BE2C (cell line): ENCODE measurements at regions not wholly inside any gene's neighbourhood (a gene's known extent, or its start where the extent isn't known, plus 50 kb on each side); places are given as distances from the start of the nearest gene placed in this dataset.

ENCODE experiments used
- DNase-seq: peaks from one replicate; pipeline ENCODE4 v3.0.0-alpha.2; 2020
- H3K27me3 ChIP-seq: fragments of 250-450 bp; sonication (Bioruptor Pico); 2 replicates; pipeline ENCODE4 v1.5.1; 2020; ENCODE audit warnings: mild to moderate bottlenecking
- H3K36me3 ChIP-seq: fragments of 250-450 bp; sonication (Bioruptor Pico); 2 replicates; pipeline ENCODE4 v1.5.1; 2020; ENCODE audit warnings: mild to moderate bottlenecking
- H3K4me1 ChIP-seq: fragments of 250-450 bp; sonication (Bioruptor Pico); 2 replicates; pipeline ENCODE4 v1.5.1; 2020
- H3K4me3 ChIP-seq: 2 replicates; pipeline ENCODE4 v1.5.1; 2011; ENCODE audit warnings: low read depth, low read length
- H3K9me3 ChIP-seq: fragments of 250-450 bp; sonication (Bioruptor Pico); 2 replicates; pipeline ENCODE4 v1.5.1; 2020
- TF ChIP-seq, protein P1 (sequence below): IDR thresholded peaks from 2 replicates; pipeline ENCODE4 v1.5.1; 2012; ENCODE audit warnings: mild to moderate bottlenecking, low read depth, low read length

- Histone ChIP-seq H3K27me3 (peaks cover 15% of the 10 kb centered on the region), H3K9me3 (no peaks in the 10 kb centered on the region; the same call in 1 of the 2 replicates), H3K4me1 (no peaks in the 10 kb centered on the region), H3K4me3 (no peak overlapping the region), H3K36me3 (no peaks in the 10 kb centered on the region)
- DNase-seq, result no peak
- TF ChIP-seq, protein P1, sequence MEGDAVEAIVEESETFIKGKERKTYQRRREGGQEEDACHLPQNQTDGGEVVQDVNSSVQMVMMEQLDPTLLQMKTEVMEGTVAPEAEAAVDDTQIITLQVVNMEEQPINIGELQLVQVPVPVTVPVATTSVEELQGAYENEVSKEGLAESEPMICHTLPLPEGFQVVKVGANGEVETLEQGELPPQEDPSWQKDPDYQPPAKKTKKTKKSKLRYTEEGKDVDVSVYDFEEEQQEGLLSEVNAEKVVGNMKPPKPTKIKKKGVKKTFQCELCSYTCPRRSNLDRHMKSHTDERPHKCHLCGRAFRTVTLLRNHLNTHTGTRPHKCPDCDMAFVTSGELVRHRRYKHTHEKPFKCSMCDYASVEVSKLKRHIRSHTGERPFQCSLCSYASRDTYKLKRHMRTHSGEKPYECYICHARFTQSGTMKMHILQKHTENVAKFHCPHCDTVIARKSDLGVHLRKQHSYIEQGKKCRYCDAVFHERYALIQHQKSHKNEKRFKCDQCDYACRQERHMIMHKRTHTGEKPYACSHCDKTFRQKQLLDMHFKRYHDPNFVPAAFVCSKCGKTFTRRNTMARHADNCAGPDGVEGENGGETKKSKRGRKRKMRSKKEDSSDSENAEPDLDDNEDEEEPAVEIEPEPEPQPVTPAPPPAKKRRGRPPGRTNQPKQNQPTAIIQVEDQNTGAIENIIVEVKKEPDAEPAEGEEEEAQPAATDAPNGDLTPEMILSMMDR, result no peak
Measured at GRCh38 chr13:106836186-106836802, 268.4 kb upstream of the ARGLU1 start.

GRCh38 chr13:106835477-106835876 lies 267.5 kb upstream of the ARGLU1 start:
- TF ChIP-seq, protein P1, result no peak
- Histone ChIP-seq H3K4me1 (no peaks in the 10 kb centered on the region), H3K27me3 (peaks cover 12% of the 10 kb centered on the region), H3K4me3 (no peak overlapping the region), H3K9me3 (no peaks in the 10 kb centered on the region; the same call in 1 of the 2 replicates), H3K36me3 (no peaks in the 10 kb centered on the region)
- no peak for DNase-seq

GRCh38 chr13:106821979-106822378 lies 254.0 kb upstream of the ARGLU1 start:
- no peak overlapping the region for H3K4me3 ChIP-seq
- H3K36me3 ChIP-seq, result no peaks in the 10 kb centered on the region
- no peaks in the 10 kb centered on the region for H3K9me3 ChIP-seq
- TF ChIP-seq, protein P1, result no peak
- peaks cover 6% of the 10 kb centered on the region; the same call in 1 of the 2 replicates for H3K27me3 ChIP-seq
- DNase-seq, result no peak
- no peaks in the 10 kb centered on the region for H3K4me1 ChIP-seq

- TF ChIP-seq, protein P1, result no peak
- peaks cover 12% of the 10 kb centered on the region for H3K27me3 ChIP-seq
- H3K4me3 ChIP-seq, result no peak overlapping the region
- no peak for DNase-seq
- H3K36me3 ChIP-seq, result no peaks in the 10 kb centered on the region
- H3K9me3 ChIP-seq, result no peaks in the 10 kb centered on the region
- no peaks in the 10 kb centered on the region for H3K4me1 ChIP-seq
Measured at GRCh38 chr13:106819413-106820180, 251.7 kb upstream of the ARGLU1 start.

- no peak for DNase-seq
- TF ChIP-seq, protein P1, result no peak
- no peaks in the 10 kb centered on the region for H3K9me3 ChIP-seq
- no peaks in the 10 kb centered on the region for H3K36me3 ChIP-seq
- H3K4me1 ChIP-seq, result no peaks in the 10 kb centered on the region
- peaks cover 12% of the 10 kb centered on the region for H3K27me3 ChIP-seq
- H3K4me3 ChIP-seq, result no peak overlapping the region
Measured at GRCh38 chr13:106818971-106819370, 251.0 kb upstream of the ARGLU1 start.

GRCh38 chr13:106815545-106815944 lies 247.6 kb upstream of the ARGLU1 start:
- H3K27me3 ChIP-seq, result peaks cover 10% of the 10 kb centered on the region
- TF ChIP-seq, protein P1, result no peak
- H3K4me3 ChIP-seq, result no peak overlapping the region
- no peaks in the 10 kb centered on the region for H3K9me3 ChIP-seq
- no peaks in the 10 kb centered on the region for H3K36me3 ChIP-seq
- DNase-seq, result no peak
- H3K4me1 ChIP-seq, result no peaks in the 10 kb centered on the region
